ENCODE measurements at regions not wholly inside any gene's neighbourhood (a gene's known extent, or its start where the extent isn't known, plus 50 kb on each side); places are given as distances from the start of the nearest gene placed in this dataset.

- no peak for DNase-seq
Observed at GRCh38 chr6:56708810-56709597, 66.3 kb upstream of the DST start.

- no peak for DNase-seq
Observed at GRCh38 chr6:56706981-56707726, 64.5 kb upstream of the DST start.

GRCh38 chr6:56699066-56699654 lies 56.5 kb upstream of the DST start:
- no peak for DNase-seq

GRCh38 chr6:56695702-56696101 lies 53.0 kb upstream of the DST start:
- no peak for DNase-seq

- no peak for DNase-seq
Observed at GRCh38 chr6:56694002-56694401, 51.3 kb upstream of the DST start.

- DNase-seq: no peak
Observed at GRCh38 chr6:56693246-56693607, 50.5 kb upstream of the DST start.

GRCh38 chr6:56692523-56693245 lies 50.0 kb upstream of the DST start:
- DNase-seq: no peak

Measured in stimulated activated CD4-positive, alpha-beta T cell treated with anti-CD3 and anti-CD28 coated beads, Interleukin-4, amount 100 ng/mL, for 4 hours (primary cell).